Tongue (tissue), 1 donor: ENCODE measurements at regions not wholly inside any gene's neighbourhood (a gene's known extent, or its start where the extent isn't known, plus 50 kb on each side); places are given as distances from the start of the nearest gene placed in this dataset.

Experiments
- DNase-seq: peaks from one replicate; pipeline ENCODE4 v3.0.0-alpha.2; 2015

DNA sequence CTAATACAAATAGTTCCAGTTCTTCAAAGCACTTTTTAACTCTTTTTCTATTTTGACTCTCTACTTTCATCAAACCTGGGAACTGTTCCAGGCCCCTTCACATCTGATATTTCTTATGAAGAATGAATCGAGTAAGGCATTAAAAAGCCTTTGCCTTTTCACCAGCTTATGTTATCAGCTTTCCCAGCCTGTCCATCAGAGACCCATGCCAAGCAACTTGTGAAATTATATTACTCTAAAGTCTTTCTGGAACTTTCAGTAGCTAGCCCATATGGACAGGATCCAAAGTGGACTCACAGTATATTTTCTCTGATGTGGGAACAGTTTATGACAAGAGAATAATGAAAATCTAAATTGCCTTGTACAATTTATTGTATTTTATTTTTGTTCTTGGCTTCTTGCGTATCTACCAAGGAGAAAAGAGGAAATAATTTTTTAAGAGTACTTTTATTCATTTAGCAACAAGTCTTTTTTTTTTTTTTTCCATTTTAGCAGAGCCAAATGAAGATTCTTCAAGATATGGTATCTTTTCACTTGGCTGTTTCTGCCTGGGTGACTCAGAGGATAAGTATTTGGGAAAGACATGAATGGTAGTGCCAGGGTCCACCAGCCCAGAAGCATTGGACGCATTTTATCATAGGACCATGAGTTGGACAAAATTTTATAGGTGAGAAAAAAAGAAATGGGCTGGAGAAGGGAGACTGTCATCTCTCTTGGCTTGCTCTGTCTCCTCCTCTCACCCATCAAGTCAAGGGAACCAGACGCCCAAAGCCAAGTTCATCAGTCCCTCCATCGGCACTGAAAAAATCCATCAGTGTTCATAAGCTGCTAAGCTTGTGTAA is 195.8 kb upstream of the NEBL start:
- no peak for DNase-seq

DNA sequence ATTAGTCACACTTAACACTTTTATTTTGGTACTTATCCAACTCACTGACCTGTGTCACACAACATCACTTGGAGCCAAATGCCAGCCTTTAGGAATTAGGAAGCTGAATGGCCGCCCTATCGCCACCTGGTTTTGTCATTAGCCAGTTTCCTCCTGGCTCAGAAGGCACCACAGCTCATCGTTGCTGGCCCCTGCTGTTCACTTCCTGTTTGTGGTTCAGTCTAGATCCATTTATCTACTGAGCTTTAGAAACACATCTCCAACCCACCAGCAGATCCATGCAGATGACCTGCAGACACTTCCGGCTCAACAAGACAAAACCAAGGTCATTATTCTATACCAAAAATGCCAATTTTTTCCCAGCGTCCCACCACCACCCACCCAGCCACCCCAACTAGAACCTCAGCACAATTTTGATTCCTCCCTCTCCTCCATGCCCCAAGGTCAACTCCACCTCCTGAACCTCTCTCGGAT is 193.5 kb upstream of the NEBL start:
- DNase-seq: no peak

DNA sequence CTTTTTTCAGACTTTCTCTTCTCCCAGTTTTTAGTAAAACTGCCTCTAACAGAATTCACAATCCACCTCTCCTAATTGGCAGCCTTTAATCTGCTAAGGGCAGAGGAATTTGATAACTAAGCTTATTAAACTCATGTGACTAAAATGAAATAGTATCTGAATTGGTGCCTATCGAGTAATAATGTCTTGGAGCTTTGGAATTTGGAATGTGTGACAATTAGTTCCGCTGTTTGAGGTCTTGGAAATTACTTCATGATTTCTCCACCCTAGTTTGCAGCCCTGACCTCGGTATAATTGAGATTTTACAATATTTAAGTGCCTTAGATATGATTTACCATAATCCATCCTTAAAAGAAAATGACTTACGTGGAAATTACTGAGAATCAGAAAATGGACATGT is 190.4 kb upstream of the NEBL start:
- DNase-seq: no peak

DNA sequence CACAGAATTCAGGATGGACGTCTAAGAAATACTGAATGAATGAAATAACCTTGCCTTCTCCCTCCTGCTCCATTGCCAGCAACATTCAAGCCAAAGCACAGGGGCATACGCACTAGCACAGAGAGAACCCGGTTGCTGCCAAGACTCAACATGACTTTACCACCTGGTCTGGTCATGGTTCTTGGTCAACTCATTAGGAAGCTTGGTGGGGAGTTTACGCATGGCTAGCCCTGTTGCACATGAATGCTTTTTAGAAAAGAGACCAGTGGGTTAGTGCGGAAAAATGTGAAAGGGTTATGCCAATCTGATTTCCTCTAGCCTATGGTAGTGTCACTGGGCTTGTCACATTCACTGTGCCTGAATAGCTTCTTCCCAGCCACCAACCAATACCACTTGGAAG is 187.6 kb upstream of the NEBL start:
- no peak for DNase-seq

DNA sequence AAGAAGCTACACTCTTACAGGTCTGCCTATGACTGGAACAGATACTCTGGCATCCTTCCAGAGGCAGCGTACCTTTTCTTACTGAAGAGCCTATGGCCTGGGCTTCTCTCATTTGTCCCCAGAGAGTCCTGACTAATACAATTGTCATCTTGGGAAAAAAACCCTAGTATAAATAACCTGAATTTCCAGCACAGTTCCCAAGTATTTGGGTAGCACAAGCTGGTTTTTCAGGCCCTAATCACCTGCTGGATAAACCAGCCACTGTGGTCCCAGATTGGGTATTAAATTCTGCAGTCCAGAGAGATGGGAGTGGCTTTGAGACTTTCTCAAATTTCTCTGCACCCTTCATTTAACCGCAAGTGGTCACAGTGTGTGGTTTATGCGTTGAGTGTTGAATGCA is 186.8 kb upstream of the NEBL start:
- DNase-seq: no peak

DNA sequence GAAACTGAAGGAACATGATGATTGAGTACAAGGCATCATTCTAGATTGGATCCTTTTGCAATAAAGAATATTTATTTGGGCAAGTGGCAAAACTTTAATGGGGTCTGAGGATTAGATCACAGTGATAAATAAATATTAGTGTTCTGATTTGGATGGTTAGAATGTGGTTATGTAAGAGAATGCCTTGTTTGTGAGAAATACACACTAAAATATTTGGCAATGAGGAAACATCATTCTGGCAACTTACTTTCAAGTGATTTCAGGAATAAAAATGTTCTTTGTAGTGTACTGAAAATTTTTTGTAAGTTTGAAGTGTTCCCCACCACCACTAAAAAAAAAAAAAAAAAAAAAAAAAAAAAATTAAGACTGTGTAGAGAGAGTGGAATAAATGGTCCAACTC is 185.1 kb upstream of the NEBL start:
- no peak for DNase-seq

DNA sequence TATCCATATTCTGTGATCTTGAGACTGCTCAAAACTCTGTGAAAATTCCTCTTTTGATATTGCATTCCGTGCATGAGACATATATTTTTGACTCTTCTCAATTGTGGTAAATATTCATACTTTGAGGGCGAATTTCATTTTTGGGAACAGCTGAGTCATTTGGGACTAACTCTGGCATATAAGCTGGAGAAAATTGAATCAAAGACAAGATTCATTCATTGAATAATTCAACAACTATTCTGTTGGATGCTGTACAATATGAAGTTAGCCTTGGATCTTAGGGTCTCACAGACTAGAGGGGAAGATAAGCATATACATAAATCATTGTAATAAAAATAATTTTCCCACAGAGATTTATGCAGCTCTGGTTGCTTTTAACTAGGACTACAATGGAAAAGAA is 183.2 kb upstream of the NEBL start:
- DNase-seq: no peak

DNA sequence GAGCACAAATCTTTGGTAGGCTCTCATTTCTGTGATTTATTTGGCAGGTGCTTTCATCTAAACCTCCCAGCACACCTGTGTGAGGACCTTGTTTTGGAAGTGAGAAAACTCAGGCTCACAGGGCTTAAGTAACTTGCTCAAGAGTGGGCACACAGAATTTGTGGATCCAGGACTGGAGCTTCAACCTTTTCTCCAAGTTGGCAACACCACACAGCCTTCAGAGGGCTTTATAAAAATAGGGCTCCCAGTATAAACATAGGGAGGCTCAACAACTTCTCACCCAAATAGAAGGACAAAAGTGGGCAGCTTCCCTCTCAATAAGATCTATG is 182.2 kb upstream of the NEBL start:
- no peak for DNase-seq

DNA sequence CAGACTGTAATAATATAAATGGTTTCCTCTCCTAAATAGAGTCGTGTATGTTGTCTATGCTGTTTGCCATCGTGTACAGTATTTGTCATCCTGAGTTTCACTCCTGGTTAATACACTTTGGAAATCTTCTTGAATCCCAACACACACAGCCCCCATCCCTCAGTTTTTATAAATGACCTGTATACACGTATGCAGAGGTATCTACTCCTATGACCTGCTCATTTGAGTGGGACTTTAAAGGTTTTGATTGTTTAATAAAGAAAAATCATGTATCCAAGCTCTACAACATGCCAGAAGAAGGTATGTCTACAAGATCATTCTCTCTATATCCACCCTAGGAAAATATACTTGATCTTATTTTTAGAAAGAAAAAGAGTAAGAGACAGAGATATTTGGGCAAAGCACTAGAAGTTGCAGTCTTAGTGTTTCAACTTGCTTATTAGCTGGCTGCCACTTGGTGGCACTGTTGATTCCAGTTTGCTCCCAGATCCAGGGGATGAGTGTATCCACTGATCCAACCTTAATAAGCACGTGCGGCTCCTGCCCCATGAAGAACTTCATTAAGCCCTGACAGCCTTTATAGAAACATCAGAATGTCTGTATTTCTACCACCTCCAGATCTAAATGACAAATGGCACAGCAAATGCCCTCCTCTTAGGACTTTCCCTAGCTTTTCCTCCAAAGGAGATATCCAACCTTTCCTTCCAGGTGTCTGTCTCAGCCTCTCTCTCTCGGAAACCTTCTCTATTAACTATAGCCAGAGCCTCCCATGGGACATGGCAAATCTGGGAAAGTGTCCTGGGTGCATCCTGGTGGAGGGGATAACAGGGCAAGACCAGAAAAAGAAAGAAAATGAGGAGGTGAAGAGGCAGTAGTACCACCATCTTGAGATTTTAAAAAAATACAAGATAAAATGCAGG is 181.6 kb upstream of the NEBL start:
- peak; percentile 90 for DNase-seq

DNA sequence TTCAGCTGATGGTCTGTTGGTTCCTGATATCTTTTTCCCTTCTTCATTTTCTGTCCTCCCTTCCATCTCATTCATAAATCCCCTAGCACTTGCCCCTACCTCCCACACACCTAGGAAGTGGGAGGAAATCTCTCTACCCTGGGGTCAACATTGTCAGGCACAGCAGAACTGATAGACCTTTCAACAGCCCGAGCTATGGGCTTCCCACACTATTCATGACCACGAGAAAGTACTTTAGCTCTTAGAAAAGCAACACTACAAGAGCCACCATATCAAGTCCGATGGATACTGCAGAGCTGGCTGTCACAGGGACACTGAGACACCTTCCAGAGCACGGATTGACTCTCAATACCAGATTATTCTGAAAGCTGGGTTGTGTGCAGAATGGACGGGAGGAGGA is 180.6 kb upstream of the NEBL start:
- no peak for DNase-seq

DNA sequence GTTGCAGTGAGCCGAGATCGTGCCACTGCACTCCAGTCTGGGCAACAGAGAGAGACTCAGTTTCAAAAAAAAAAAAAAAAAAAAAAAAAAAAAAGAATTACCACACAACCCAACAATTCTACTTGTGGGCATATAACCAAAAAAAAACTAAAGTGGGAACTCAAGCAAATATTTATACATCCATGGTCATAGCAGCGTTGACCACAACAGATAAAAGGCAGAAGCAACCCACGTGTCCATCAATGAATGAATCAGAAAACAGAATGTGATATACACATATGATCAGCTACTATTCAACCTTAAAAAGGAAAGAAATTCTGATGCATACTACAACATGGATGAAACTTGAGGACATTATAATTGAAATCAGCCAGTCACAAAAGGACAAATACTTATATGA is 179.3 kb upstream of the NEBL start:
- DNase-seq: no peak

DNA sequence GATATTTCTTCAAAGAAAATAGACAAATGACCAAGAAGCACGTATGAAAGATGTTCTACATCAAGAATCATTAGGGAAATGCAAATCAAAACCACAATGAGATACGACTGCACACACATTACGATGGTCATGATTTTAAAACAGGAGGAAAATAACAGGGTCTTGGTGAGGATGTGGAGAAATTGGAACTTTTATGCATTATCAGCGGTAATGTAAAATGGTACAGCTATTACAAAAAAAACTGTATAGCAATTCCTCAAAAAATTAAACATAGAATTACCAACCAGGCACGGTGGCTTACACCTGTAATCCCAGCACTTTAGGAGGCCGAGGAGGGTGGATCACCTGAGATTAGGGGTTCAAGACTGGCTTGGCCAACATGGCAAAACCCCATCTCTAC is 178.8 kb upstream of the NEBL start:
- no peak for DNase-seq

DNA sequence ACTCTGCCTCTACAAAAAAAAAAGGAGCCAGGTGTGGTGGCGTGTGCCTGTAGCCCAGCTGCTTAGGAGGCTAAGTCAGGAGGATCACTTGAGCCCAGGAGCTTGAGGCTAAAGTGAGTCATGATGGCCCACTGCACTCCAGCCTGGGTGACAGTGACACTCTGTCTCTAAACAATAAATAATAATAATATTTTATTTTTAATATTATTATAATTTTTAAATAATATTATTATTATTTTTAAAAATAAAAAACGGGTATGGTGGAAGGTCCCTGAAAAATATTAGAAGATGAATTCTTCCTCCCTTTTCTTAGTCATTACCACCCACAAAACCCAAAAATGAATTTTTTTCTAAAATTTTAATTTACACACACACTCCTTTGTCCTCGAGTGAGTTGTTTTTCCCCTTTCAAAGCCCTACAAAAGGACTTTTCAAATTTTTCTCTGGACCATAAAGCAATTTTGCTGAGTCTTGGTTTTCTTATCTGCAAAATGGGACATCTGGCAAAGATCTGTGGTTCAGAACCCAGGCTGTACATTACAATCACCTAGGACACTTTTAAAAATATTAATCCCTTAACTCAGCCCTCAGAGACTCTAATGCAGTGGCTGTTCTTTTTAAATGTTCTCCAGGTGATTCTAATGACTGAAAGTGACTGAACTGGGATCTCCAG is 174.0 kb upstream of the NEBL start:
- no peak for DNase-seq

DNA sequence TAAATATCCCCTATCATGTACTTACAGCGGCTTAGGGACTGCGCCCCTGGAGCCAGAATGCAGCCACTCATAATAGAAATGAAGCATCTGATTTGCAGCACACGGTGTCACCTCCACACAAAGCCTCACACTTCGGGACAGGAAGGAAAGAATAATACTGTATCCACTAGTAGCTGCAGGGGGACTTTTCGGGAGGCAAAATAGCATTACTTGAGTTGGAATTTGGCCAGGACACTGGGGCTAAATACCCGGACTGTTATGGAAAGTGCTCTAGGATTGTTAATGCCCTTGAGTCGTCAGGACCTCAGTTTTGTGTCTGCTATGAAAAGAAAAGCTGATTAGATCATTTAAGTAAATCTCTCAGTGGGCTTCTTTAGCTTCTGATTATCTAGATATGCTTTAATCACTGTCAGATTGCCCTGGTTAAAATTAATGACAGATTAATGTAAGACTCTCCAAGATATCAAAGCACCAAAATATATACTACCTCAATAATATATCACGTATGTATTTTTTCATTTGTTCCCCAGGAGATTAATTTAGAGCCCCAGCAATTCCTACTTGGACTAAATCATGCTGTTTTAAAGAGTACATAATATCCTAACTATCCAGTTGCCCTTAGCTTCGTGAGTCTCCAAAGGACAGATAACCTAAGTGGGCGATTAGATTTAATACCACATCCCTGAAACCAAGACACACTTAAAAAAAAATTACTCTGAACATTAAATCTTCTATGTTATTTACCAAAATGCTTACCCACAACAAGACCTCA is 173.0 kb upstream of the NEBL start:
- DNase-seq: no peak

DNA sequence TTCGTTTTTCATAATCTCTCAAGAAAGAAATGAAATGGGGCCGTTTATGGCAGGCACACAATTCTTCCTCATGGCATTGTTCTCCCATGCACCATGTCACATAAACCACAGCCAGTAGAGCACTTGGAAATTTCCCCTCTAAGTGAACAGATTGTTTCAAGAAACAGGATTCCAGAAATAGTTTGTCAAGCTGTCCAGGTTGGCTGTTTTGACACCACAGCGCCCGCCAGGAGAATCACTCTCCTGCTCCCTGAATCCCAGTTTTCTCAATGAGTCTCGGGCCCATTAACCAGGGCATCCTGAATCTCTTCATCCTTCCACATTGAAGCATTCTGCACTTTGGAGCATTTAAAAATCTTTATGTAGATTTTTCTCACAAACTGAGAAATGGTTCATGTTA is 172.2 kb upstream of the NEBL start:
- DNase-seq: no peak

DNA sequence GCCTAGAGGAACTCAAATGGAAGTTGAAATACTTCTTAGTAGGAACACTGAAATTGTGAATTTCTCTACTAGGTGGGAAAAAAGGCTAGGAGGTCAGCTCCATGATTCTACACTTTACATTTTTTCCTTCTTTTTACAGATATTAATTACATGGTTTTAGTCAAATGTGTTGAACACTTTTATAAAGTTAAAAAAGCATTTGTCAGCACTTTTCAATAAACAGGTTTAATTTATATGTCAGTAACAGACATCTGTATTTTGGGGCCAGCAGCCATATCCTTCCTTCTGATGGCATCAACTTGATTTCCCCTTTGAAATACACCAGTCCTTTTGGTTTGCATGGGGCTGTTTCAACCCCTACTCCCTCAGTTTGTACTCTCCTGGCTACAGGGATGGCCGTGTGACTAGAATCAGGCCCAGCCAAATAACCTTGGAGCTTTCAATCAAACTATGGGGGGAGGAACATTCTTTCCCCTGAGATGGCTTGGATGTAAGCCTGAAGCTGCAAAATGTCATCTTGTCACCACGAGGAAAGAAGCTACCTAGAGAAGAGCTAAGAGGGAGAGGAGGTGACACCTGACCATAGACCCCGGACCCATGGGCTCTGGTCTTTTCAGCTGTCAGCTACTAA is 171.0 kb upstream of the NEBL start:
- DNase-seq: no peak

DNA sequence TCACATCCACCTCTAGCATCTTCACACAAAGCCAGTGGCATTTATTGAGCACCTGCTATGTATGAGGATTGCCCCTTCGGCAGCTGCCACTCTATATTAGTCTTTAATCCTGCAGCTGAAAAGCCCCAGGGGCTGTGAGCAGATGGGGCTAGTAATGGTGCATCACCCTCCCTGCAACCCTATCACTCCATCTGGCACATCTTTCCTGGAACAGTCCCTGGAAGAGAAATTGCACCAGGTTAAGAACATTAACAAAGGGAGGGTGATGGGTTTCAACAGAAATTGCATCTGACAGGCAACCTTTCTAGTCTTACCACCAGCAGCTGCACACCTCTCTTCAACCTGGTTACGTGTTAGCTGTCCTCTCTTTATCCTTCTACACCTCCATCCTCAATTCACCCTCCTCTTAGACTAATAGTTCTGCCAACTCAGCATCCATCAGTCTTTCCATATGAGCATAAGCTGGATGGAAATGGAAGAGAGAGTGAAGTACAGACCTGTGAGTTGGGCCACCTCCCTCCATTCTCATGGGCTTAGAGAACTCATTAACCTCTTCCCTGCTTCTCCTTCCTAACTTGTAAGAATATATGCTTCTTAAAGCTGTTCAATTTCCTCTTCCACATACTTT is 168.6 kb upstream of the NEBL start:
- DNase-seq: no peak

DNA sequence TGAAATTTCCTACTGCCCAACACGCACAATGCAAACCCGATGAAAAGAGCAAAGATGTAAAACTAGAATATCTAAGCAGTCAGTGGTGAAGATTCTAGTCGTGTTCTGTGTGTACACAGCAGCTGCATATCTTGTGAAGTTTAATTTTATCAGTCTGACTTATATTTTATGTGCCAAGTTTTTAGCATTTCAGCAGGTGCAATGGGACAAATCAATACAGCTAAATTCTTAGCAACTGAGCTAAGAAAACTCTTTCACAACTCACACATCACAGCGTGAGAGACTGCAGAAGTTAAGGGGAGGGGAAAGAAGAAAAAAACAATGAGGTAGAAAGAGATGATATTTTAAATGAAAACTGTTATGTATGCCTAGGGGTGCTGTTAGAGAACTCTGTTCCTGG is 164.9 kb upstream of the NEBL start:
- DNase-seq: no peak

DNA sequence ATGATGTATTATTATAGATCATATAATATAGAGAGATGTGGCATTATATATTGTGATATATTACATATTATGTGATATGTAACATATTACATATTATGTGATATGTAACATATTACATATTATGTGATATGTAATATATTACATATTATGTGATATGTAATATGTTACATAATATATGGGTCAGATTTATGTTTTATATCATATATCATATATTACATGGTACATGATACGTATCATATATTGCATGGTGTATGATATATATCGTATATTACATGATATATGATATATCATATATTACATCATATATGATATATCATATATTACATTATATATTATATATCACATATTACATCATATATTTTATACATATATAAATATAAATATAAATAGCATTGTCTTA is 164.1 kb upstream of the NEBL start:
- no peak for DNase-seq

DNA sequence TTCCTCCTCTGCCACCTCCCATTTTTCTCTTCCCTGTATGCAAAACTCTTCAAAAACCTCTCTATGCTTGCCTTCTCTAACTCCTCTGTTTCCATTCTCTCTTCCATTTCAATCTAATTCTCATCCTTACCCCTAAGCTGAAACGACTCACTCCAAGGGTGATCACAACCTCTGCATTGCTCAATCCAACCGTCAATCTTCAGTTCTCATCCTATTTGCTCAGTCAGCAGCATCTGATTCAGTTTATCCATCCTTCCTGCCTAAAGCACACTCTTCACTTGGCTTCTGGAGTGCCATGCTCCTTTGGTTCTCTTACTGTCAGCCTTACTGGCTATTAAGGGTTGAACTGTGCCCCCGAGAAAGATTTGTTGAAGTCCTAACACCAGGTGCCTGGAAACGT is 163.5 kb upstream of the NEBL start:
- DNase-seq: no peak

DNA sequence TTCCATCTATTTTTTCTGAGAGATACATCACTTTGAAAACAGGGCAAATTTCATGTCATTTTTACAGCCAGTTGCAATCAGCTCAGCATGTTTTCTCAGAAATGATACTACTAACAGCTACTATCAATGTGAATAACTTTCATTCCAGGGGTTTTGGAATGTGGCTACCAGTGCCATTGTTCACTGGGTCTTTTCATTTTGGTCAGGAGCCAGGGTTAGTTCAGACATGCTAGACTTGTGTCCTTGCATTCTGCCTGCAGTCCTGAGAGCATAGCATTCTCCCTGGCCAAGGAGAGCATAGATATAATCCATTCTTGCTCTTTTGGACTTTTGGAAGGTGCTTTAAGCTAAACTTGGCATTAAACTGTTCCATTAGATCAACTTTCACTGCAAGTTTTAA is 160.9 kb upstream of the NEBL start:
- no peak for DNase-seq
